Neuronal stem cell (in vitro differentiated cells): ENCODE measurements at regions not wholly inside any gene's neighbourhood (a gene's known extent, or its start where the extent isn't known, plus 50 kb on each side); places are given as distances from the start of the nearest gene placed in this dataset.

Experiments
- DNase-seq: peaks from one replicate; pipeline ENCODE4 v3.0.0-alpha.2; 2013; ENCODE audit warnings: low spot score
- H2AFZ ChIP-seq: one replicate; pipeline ENCODE4 v1.6.1; 2013; ENCODE audit warnings: mild to moderate bottlenecking, low read length, inconsistent platforms
- H2AK5ac ChIP-seq: 2 replicates; pipeline ENCODE4 v1.6.1; 2013; ENCODE audit warnings: low read depth, mild to moderate bottlenecking, inconsistent platforms, low read length, moderate library complexity, mixed read lengths
- H2BK120ac ChIP-seq: 2 replicates; pipeline ENCODE4 v1.6.1; 2013; ENCODE audit warnings: low read depth, mild to moderate bottlenecking, inconsistent platforms, low read length, moderate library complexity, mixed read lengths
- H2BK12ac ChIP-seq: one replicate; pipeline ENCODE4 v1.6.1; 2013; ENCODE audit warnings: low read length, inconsistent platforms
- H2BK15ac ChIP-seq: 2 replicates; pipeline ENCODE4 v1.6.1; 2013; ENCODE audit warnings: mild to moderate bottlenecking, low read length, inconsistent platforms, mixed read lengths
- H2BK5ac ChIP-seq: one replicate; pipeline ENCODE4 v1.6.1; 2013; ENCODE audit warnings: inconsistent platforms, mild to moderate bottlenecking, low read length, moderate library complexity
- H3K14ac ChIP-seq: one replicate; pipeline ENCODE4 v1.6.1; 2013; ENCODE audit warnings: low read length, inconsistent platforms
- H3K18ac ChIP-seq: 2 replicates; pipeline ENCODE4 v1.6.1; 2013; ENCODE audit warnings: low read length, inconsistent platforms
- H3K23ac ChIP-seq: 2 replicates; pipeline ENCODE4 v1.6.1; 2013; ENCODE audit warnings: low read depth, mild to moderate bottlenecking, mixed read lengths, low read length, inconsistent platforms; ENCODE audit not compliant: poor library complexity
- H3K27ac ChIP-seq: replicated peaks from 3 replicates; pipeline ENCODE4 v1.5.1; 2013; ENCODE audit warnings: low read length, inconsistent platforms
- H3K27me3 ChIP-seq, 3 experiments: 2 replicates each; pipeline ENCODE4 v1.6.1; 2013; ENCODE audit warnings: low read length in 3 of 3, mild to moderate bottlenecking in 2 of 3, inconsistent platforms in 1 of 3, low read depth in 1 of 3, mixed read lengths in 1 of 3, moderate library complexity in 1 of 3; ENCODE audit not compliant: control insufficient read depth in 3 of 3, insufficient read depth in 3 of 3
- H3K36me3 ChIP-seq, 2 donors: replicated peaks in 1 of 2; 2 replicates each; pipeline ENCODE4 v1.6.1; 2013; ENCODE audit warnings: low read length in 2 of 2; ENCODE audit not compliant: control insufficient read depth in 2 of 2, insufficient read depth in 2 of 2
- H3K4ac ChIP-seq: 2 replicates; pipeline ENCODE4 v1.6.1; 2013; ENCODE audit warnings: inconsistent platforms, mild to moderate bottlenecking, low read length, moderate library complexity
- H3K4me1 ChIP-seq, 2 donors: 1 replicate in 1 of 2; 2 replicates in 1 of 2; pipeline ENCODE4 v1.6.1; 2013; ENCODE audit warnings: low read length in 2 of 2, low read depth in 1 of 2; ENCODE audit not compliant: control insufficient read depth in 2 of 2, insufficient read depth in 1 of 2
- H3K4me2 ChIP-seq: one replicate; pipeline ENCODE4 v1.6.1; 2013; ENCODE audit warnings: mild to moderate bottlenecking, low read length, inconsistent platforms; ENCODE audit not compliant: insufficient read depth, poor library complexity, severe bottlenecking
- H3K4me3 ChIP-seq, 2 donors: 2 replicates each; pipeline ENCODE4 v1.5.1; 2013; ENCODE audit warnings: low read length in 2 of 2, mild to moderate bottlenecking in 2 of 2, inconsistent platforms in 1 of 2, moderate library complexity in 1 of 2
- H3K79me1 ChIP-seq: one replicate; pipeline ENCODE4 v1.6.1; 2013; ENCODE audit warnings: low read depth, mild to moderate bottlenecking, inconsistent platforms, low read length, moderate library complexity
- H3K9ac ChIP-seq: one replicate; pipeline ENCODE4 v1.6.1; 2013; ENCODE audit warnings: mild to moderate bottlenecking, low read depth, low read length, inconsistent platforms; ENCODE audit not compliant: poor library complexity
- H3K9me3 ChIP-seq, 2 donors: replicated peaks in 1 of 2; 2 replicates each; pipeline versions ENCODE3 to v1.6.1; 2013; ENCODE audit warnings: low read length in 2 of 2, mild to moderate bottlenecking in 2 of 2, inconsistent platforms in 1 of 2, low read depth in 1 of 2, mixed read lengths in 1 of 2, moderate library complexity in 1 of 2; ENCODE audit not compliant: control insufficient read depth in 2 of 2, insufficient read depth in 1 of 2
- H4K8ac ChIP-seq: one replicate; pipeline ENCODE4 v1.6.1; 2013; ENCODE audit warnings: low read depth, mild to moderate bottlenecking, inconsistent platforms, low read length, moderate library complexity
- H4K91ac ChIP-seq: one replicate; pipeline ENCODE4 v1.6.1; 2013; ENCODE audit warnings: low read length, low read depth, mild to moderate bottlenecking, inconsistent platforms; ENCODE audit not compliant: poor library complexity
- WGBS, 2 donors: extraction: QIAGEN DNeasy Blood & Tissue Kit; methylation state at CpG; one replicate each; pipeline ENCODE4 v1.1.7; 2013; ENCODE audit warnings: missing lambda C conversion rate in 2 of 2, mixed read lengths in 1 of 2; ENCODE audit not compliant: insufficient read length in 2 of 2, insufficient replicate concordance in 1 of 2; ENCODE audit errors: extremely low coverage in 2 of 2; 5-methylcytosine and 5-hydroxymethylcytosine counted together

DNA sequence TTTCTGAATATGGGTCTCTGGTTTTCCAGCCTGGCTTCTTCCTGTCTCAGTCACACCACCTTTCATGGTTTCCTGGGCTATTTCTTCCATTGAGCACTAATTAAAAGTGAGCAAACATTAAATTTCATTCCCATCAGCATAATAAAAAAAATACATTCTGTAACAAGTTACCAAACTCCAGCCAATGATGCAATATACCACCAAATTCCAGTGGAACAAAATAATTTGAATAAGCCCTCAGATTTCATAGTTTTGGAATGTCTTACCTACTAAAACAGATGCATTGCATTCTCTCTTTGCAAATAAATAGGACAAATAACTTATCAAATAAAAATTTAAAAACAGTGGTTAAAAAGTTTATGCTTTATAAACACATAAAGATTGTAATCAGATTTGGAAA, 97.8 kb upstream of the PRDM1 start:
- peaks cover 2 to 6% of the 10 kb centered on the region in 2 donors for H3K9me3 ChIP-seq
- H3K27ac ChIP-seq = no peak overlapping the region
- no peak overlapping the region for H3K18ac ChIP-seq
- no peaks in the 10 kb centered on the region for H3K36me3 ChIP-seq
- H2BK120ac ChIP-seq = no peak overlapping the region
- H2BK5ac ChIP-seq = no peak overlapping the region
- H2BK15ac ChIP-seq = no peak overlapping the region
- no peak overlapping the region for H3K4me3 ChIP-seq
- no peak overlapping the region for H4K8ac ChIP-seq
- H3K9ac ChIP-seq = no peak overlapping the region
- no peak overlapping the region for H3K4ac ChIP-seq
- no peak for DNase-seq
- H4K91ac ChIP-seq = no peak overlapping the region
- peaks cover 12 to 88% (median 64%) of the 10 kb centered on the region in 3 experiments for H3K27me3 ChIP-seq
- H2BK12ac ChIP-seq = no peak overlapping the region
- no peak overlapping the region for H2AFZ ChIP-seq
- H3K79me1 ChIP-seq = no peaks in the 10 kb centered on the region
- peaks cover 0 to 7% of the 10 kb centered on the region in 2 donors for H3K4me1 ChIP-seq
- no peak overlapping the region for H3K23ac ChIP-seq
- no peak overlapping the region for H2AK5ac ChIP-seq
- H3K14ac ChIP-seq = no peak overlapping the region
- no peak overlapping the region for H3K4me2 ChIP-seq

DNA sequence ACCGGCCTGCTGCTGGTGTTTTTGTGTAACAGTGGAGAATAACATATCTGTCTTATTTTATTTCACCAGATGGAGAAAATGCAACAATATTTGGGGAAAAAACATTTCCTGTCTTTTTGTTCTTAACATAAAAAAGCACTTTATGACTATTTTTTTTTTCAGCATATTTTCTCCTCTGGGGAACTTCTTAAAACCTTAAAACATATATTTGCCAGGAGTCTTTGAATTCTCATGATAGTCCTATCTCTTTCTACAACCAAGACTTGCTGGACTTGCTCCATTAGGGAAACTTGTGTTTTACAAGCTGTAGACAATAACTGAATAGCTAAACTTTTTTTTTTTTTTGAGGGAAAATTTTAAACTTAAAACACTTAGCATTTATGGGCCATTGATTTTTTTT, 98.6 kb upstream of the PRDM1 start:
- WGBS, 2 donors = no CpG with 5 or more reads among the region's 1 CpG
- no peak overlapping the region for H3K23ac ChIP-seq
- peaks cover 0 to 5% of the 10 kb centered on the region in 2 donors for H3K9me3 ChIP-seq
- H3K4me1 ChIP-seq = peaks cover 0 to 5% of the 10 kb centered on the region in 2 donors
- H2BK120ac ChIP-seq = no peak overlapping the region
- H3K4me2 ChIP-seq = no peak overlapping the region
- no peak overlapping the region for H3K9ac ChIP-seq
- H3K36me3 ChIP-seq = no peaks in the 10 kb centered on the region
- no peak overlapping the region for H2BK15ac ChIP-seq
- no peak overlapping the region for H4K91ac ChIP-seq
- no peak overlapping the region for H2AK5ac ChIP-seq
- H2BK12ac ChIP-seq = no peak overlapping the region
- no peak overlapping the region for H3K4ac ChIP-seq
- H3K27ac ChIP-seq = no peak overlapping the region
- H3K79me1 ChIP-seq = no peaks in the 10 kb centered on the region
- no peak overlapping the region for H4K8ac ChIP-seq
- H3K14ac ChIP-seq = no peak overlapping the region
- no peak for DNase-seq
- H2BK5ac ChIP-seq = no peak overlapping the region
- no peak overlapping the region for H2AFZ ChIP-seq
- no peak overlapping the region for H3K18ac ChIP-seq
- H3K4me3 ChIP-seq = no peak overlapping the region
- peaks cover 14 to 80% (median 63%) of the 10 kb centered on the region in 3 experiments for H3K27me3 ChIP-seq

DNA sequence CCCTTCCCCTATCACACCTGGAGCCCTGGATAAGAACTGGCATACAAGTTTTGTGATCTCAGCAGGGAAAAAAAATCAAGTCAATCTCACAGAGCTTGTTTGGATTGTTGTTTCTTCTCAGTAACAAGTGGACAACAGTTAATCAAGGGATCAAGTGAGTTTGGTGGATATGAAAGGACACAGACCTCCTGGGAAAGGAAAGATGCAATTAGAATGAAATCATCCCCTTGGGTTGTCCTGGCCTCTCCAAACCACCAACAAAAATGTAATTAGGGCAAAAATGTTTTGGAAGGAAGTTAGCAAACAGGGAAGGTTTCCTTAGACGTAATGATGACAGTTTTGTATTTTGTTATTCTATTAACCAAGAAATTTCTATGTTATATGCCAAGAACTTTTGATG, 99.1 kb upstream of the PRDM1 start:
- no peak overlapping the region for H3K4ac ChIP-seq
- H2BK15ac ChIP-seq = no peak overlapping the region
- no peak for DNase-seq
- H2BK12ac ChIP-seq = no peak overlapping the region
- no peaks in the 10 kb centered on the region for H3K36me3 ChIP-seq
- no peak overlapping the region for H4K8ac ChIP-seq
- H3K27me3 ChIP-seq = peaks cover 14 to 75% (median 65%) of the 10 kb centered on the region in 3 experiments
- H4K91ac ChIP-seq = no peak overlapping the region
- no peak overlapping the region for H2AK5ac ChIP-seq
- no peak overlapping the region for H3K4me3 ChIP-seq
- no peak overlapping the region for H3K23ac ChIP-seq
- H3K18ac ChIP-seq = no peak overlapping the region
- H3K9me3 ChIP-seq = peaks cover 0 to 6% of the 10 kb centered on the region in 2 donors
- no peak overlapping the region for H3K9ac ChIP-seq
- no peak overlapping the region for H2BK5ac ChIP-seq
- H2BK120ac ChIP-seq = no peak overlapping the region
- H3K27ac ChIP-seq = no peak overlapping the region
- no peak overlapping the region for H3K4me2 ChIP-seq
- no peak overlapping the region for H2AFZ ChIP-seq
- H3K79me1 ChIP-seq = no peaks in the 10 kb centered on the region
- no peak overlapping the region for H3K14ac ChIP-seq
- peaks cover 0 to 5% of the 10 kb centered on the region in 2 donors for H3K4me1 ChIP-seq
- WGBS, 2 donors = no CpG with 5 or more reads among the region's 1 CpG

DNA sequence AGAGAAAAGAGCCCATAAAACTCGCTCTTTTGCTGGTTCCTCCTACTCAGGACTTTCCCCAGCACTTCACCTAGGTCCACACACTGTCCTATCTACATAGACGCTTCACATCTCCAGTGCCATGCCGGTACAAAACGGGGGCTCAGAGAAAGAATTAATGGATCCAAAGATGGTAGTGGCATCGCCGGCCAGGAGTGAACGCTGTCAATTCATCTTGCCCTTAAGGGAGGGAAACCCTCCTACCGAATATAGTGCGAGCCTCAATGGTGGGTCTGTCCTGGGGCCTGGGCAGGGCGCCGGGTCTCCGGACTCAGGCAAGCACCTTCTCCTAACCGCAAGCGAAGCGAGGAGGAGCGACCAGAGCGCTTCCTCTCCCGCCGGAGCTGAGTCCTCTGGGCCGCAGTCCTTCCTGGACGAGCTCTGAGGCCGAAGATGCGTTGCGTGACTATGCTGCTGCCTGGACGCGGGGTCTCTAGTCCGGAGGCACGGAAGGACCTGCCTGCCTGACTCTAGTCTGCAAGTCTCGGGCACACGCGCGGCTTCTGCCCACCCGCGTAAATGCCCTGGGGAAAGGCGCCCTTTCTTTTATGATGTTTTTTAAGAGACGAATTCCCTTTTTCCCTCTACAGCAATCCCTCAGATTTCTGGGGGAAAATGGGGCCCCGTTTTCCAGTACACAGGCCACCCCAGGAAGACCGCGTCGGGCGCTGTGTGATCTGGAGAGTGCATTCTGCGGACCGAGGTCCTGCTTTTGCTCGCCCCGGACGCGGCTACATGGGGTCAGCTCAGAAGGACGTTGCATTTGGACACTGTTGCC, 100.1 kb upstream of the PRDM1 start:
- Histone ChIP-seq H3K4me1 (peaks cover 0 to 3% of the 10 kb centered on the region in 2 donors), H3K27ac (no peak overlapping the region), H3K27me3 (peaks cover 13 to 68% (median 66%) of the 10 kb centered on the region in 3 experiments), H2AFZ (peak overlapping the region; percentile 80), H2BK15ac (peak overlapping the region; percentile 74), H3K4ac (no peak overlapping the region), H3K36me3 (no peaks in the 10 kb centered on the region), H3K14ac (peak overlapping the region; percentile 96), H3K9ac (peak overlapping the region; percentile 83), H2BK120ac (no peak overlapping the region), H2BK12ac (peak overlapping the region; percentile 46), H3K4me3 (peak overlapping the region in 1 of 2 donors; percentile 62), H4K91ac (no peak overlapping the region), H4K8ac (no peak overlapping the region), H2BK5ac (no peak overlapping the region), H3K23ac (peak overlapping the region; percentile 49), H3K79me1 (no peaks in the 10 kb centered on the region), H3K4me2 (peak overlapping the region; percentile 75), H2AK5ac (no peak overlapping the region), H3K9me3 (peaks cover 0 to 6% of the 10 kb centered on the region in 2 donors), H3K18ac (peak overlapping the region; percentile 95)
- WGBS, 2 donors = no CpG with 5 or more reads among the region's 48 CpGs
- DNase-seq = peak; percentile 36
